Psoas muscle (tissue), 7 donors: ENCODE measurements at regions not wholly inside any gene's neighbourhood (a gene's known extent, or its start where the extent isn't known, plus 50 kb on each side); places are given as distances from the start of the nearest gene placed in this dataset.

Experiments
- ATAC-seq, 4 donors: fragments of 200-7000 bp; cut with Tn5 transposase; one replicate each; pipeline ENCODE4 v1.9.1; 2020; ENCODE audit warnings: moderate library complexity in 3 of 4, mild to moderate bottlenecking in 2 of 4
- DNase-seq, 2 donors: peaks; one replicate each; pipeline ENCODE4 v3.0.0-alpha.2; 2020
- H3K27ac ChIP-seq: fragments of 200-600 bp; one replicate; pipeline ENCODE4 v1.8.0; 2022
- H3K27me3 ChIP-seq, 3 donors: fragments of 200-600 bp in 1 of 3; one replicate each; pipeline versions ENCODE4 v1.6.1 to v1.8.0; 2013 to 2022; ENCODE audit warnings: low read length in 2 of 3, mild to moderate bottlenecking in 2 of 3, moderate library complexity in 1 of 3; ENCODE audit not compliant: insufficient read depth in 3 of 3
- H3K36me3 ChIP-seq, 2 donors: fragments of 200-600 bp in 1 of 2; one replicate each; pipeline versions ENCODE4 v1.6.1 to v1.8.0; 2013 to 2022; ENCODE audit warnings: low read depth in 1 of 2, mild to moderate bottlenecking in 1 of 2, moderate library complexity in 1 of 2; ENCODE audit not compliant: insufficient read depth in 1 of 2
- H3K4me1 ChIP-seq: fragments of 200-600 bp; one replicate; pipeline ENCODE4 v1.8.0; 2022
- H3K4me3 ChIP-seq: fragments of 200-600 bp; one replicate; pipeline ENCODE4 v1.8.0; 2022; ENCODE audit warnings: mild to moderate bottlenecking
- H3K9me3 ChIP-seq: fragments of 200-600 bp; one replicate; pipeline ENCODE4 v1.8.0; 2022
- WGBS, 3 donors: extraction: QIAGEN DNeasy Blood & Tissue Kit; methylation state at CpG; one replicate each; pipeline versions ENCODE4 v1.1.6 to v1.1.7; 2013; 5-methylcytosine and 5-hydroxymethylcytosine counted together
- intact Hi-C, 2 donors: fragments of 100-400 bp; cut with DNase I; formaldehyde crosslinking; loops; one replicate each; pipeline versions ENCODE4 v1.11.0 to v1.14.2; 2022
- TF ChIP-seq, protein P1 (sequence below): fragments of 200-600 bp; IDR thresholded peaks from one replicate; pipeline ENCODE4 v1.8.0; 2022; ENCODE audit warnings: antibody characterized with exemption
- donor health status: healthy with polysubstance abuse.
- donor health status: DM: no; HTN: no; CAD: no; lungs with moderate emphysema.
- donor health status: Bipolar disorder and iron deficiency.
- donor health status: healthy.
- donor health status: DM: yes; HTN: yes; CAD: no.
- donor health status: DM: no; HTN: no; CAD: no.
- donor health status: DM: yes; HTN: yes; CAD: no.

DNA sequence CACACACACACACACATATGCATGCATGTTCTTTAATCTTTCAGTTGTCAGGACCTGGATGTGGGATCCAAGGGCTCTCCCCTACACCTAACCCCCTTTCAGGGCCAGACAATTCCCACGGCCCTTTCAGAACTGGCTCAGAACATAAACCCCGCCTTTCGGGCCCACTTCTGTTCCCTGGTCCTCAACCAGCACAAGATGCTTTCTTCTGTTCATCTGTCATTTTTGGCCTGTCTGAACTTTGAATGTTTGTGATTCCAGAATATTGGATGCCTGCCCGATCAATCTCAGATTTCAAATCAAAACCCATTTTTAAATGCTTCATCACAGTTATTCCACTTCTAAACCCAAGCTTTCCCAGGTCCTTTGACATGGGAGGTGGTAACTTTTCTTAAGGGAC lies 167.3 kb downstream of the USP12 start:
- H3K4me1 ChIP-seq = peaks cover 9% of the 10 kb centered on the region
- no peak for DNase-seq
- no peaks in the 10 kb centered on the region for H3K9me3 ChIP-seq
- WGBS, 3 donors = 41 to 56% (median 47%) methylated on average over 4 of the region's 4 CpGs
- intact Hi-C loops = no loop called here
- no peak for ATAC-seq
- no peak overlapping the region for H3K27ac ChIP-seq
- no peak overlapping the region for H3K4me3 ChIP-seq
- TF ChIP-seq, protein P1, sequence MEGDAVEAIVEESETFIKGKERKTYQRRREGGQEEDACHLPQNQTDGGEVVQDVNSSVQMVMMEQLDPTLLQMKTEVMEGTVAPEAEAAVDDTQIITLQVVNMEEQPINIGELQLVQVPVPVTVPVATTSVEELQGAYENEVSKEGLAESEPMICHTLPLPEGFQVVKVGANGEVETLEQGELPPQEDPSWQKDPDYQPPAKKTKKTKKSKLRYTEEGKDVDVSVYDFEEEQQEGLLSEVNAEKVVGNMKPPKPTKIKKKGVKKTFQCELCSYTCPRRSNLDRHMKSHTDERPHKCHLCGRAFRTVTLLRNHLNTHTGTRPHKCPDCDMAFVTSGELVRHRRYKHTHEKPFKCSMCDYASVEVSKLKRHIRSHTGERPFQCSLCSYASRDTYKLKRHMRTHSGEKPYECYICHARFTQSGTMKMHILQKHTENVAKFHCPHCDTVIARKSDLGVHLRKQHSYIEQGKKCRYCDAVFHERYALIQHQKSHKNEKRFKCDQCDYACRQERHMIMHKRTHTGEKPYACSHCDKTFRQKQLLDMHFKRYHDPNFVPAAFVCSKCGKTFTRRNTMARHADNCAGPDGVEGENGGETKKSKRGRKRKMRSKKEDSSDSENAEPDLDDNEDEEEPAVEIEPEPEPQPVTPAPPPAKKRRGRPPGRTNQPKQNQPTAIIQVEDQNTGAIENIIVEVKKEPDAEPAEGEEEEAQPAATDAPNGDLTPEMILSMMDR = no peak
- no peaks in the 10 kb centered on the region for H3K36me3 ChIP-seq
- H3K27me3 ChIP-seq = peaks cover 0 to 23% (median 4%) of the 10 kb centered on the region in 3 donors

DNA sequence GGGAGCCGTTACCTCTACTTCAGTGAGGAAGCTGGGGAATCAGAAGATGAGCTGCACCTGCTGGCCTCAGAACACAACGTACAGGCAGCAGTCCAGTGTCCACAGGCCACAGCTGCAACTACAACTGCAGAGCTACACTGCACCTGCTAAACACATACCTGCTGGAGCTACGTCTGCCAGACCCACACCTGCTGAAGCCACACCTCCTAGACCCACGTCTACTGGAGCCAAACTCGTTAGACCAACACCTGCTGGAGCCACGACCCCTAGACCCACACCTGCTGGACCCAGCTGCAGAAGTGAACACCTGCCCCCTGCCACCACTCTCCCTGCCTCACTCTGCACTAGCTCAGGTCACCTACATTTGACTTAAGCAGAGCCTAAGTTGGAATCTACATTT lies 169.9 kb downstream of the USP12 start:
- H3K36me3 ChIP-seq = no peaks in the 10 kb centered on the region
- H3K27me3 ChIP-seq = peaks cover 0 to 17% (median 4%) of the 10 kb centered on the region in 3 donors
- no peak overlapping the region for H3K27ac ChIP-seq
- no peak overlapping the region for H3K4me3 ChIP-seq
- H3K4me1 ChIP-seq = peaks cover 8% of the 10 kb centered on the region
- TF ChIP-seq, protein P1 = no peak
- no peak for DNase-seq
- WGBS, 3 donors = 57 to 63% (median 60%) methylated on average over 6 of the region's 6 CpGs
- no peaks in the 10 kb centered on the region for H3K9me3 ChIP-seq
- intact Hi-C loops = no loop called here
- no peak for ATAC-seq

DNA sequence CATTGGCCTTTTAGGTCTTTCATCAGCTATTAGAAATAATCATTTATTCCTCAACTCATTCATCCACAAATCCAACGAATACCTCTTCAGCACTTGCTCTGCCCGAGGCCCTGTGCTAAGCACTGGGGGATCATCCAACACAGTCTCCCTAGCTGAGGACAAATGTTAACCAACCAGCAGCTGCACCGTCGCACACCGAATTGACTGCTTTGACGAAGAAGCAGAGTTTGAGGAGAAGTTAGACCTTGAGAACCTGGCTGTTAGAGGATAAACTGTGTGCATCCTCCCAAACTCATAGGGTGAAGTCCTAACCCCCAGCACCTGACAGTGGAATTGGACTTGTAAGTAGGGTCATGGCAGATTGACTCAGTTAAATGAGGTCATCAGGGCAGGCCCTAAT lies 170.9 kb downstream of the USP12 start:
- Histone ChIP-seq H3K4me1 (peaks cover 3% of the 10 kb centered on the region), H3K9me3 (no peaks in the 10 kb centered on the region), H3K27ac (no peak overlapping the region), H3K27me3 (peaks cover 0 to 8% (median 3%) of the 10 kb centered on the region in 3 donors), H3K4me3 (no peak overlapping the region), H3K36me3 (no peaks in the 10 kb centered on the region)
- WGBS, 3 donors = 50 to 58% (median 53%) methylated on average over 6 of the region's 6 CpGs
- ATAC-seq (no peak), DNase-seq (no peak)
- TF ChIP-seq, protein P1 = no peak
- intact Hi-C loops = no loop called here

DNA sequence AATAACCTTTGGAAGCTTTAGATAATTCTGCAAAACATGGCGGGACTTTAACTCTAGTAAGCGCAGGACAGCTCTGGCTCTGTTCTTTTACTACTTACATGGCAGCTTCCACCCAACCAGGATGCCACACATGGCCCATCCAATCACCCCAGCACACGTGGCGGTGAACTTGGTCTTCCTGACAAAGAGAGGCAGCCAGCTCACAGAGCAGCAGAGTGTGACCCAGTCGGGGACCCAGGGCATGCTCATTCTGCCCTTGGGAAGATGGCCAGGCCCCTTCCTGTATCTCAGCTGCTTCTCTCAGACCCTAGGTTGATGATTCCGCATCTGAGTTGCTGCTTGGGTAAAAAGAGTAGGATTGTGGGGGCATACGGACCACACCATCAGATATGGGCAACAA lies 172.1 kb downstream of the USP12 start:
- WGBS, 3 donors = 81 to 85% (median 82%) methylated on average over 7 of the region's 7 CpGs
- Histone ChIP-seq H3K36me3 (no peaks in the 10 kb centered on the region), H3K4me3 (no peak overlapping the region), H3K9me3 (no peaks in the 10 kb centered on the region), H3K4me1 (no peaks in the 10 kb centered on the region), H3K27me3 (peaks cover 0 to 7% (median 3%) of the 10 kb centered on the region in 3 donors), H3K27ac (no peak overlapping the region)
- intact Hi-C loops = no loop called here
- TF ChIP-seq, protein P1 = no peak
- no peak for DNase-seq
- no peak for ATAC-seq

DNA sequence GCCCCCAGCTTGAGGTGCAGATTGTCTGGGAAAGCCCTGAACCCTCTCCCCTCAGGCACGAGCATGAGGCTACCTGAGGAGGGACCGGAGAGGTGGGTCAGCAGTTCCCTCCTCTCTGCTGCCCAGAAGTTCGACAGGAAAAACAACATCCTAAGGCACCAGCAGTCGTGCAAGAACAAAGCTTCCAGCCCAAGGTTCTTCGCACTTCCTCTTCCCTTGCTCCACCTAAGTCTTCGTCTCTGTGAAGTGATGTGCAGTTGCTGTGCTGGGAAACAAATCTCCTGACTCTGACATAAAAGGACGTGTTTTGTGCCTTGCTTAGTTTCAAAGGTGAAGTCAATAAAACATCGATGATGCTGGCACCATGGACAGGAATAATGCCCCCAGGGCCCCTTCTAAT lies 173.3 kb downstream of the USP12 start:
- ATAC-seq (no peak), DNase-seq (no peak)

More for the DNA sequence above, 173.3 kb downstream of the USP12 start:
- Histone ChIP-seq H3K27me3 (peaks cover 0 to 4% (median 0%) of the 10 kb centered on the region in 3 donors), H3K27ac (no peak overlapping the region), H3K9me3 (no peaks in the 10 kb centered on the region), H3K36me3 (no peaks in the 10 kb centered on the region), H3K4me3 (no peak overlapping the region), H3K4me1 (no peaks in the 10 kb centered on the region)
- intact Hi-C loops = no loop called here
- 54 to 67% (median 57%) methylated on average over 8 of the region's 8 CpGs for WGBS, 3 donors
- TF ChIP-seq, protein P1 = no peak
